Heart right ventricle (tissue), 16 donors: ENCODE measurements at regions not wholly inside any gene's neighbourhood (a gene's known extent, or its start where the extent isn't known, plus 50 kb on each side); places are given as distances from the start of the nearest gene placed in this dataset.

Experiments
- ATAC-seq, 8 donors: fragments of 200-7000 bp; cut with Tn5 transposase; one replicate each; pipeline ENCODE4 v1.9.1; 2020; ENCODE audit warnings: mild to moderate bottlenecking in 8 of 8, moderate library complexity in 8 of 8, moderate number of reproducible peaks in 1 of 8
- DNase-seq, 2 donors: peaks; one replicate each; pipeline ENCODE4 v3.0.0-alpha.2; 2020
- H3K27ac ChIP-seq, 10 donors: fragments of 200-600 bp; sonication (generic) in 2 of 10; one replicate each; pipeline versions ENCODE4 v1.5.0 to v1.8.0; 2020 to 2022; ENCODE audit warnings: mild to moderate bottlenecking in 3 of 10
- H3K27me3 ChIP-seq, 7 donors: fragments of 200-600 bp; one replicate each; pipeline ENCODE4 v1.8.0; 2021 to 2022; ENCODE audit warnings: mild to moderate bottlenecking in 2 of 7
- H3K36me3 ChIP-seq, 9 donors: fragments of 200-600 bp; sonication (generic) in 1 of 9; one replicate each; pipeline versions ENCODE4 v1.5.0 to v1.8.0; 2020 to 2022; ENCODE audit warnings: mild to moderate bottlenecking in 2 of 9
- H3K4me1 ChIP-seq, 9 donors: fragments of 200-600 bp; sonication (generic) in 1 of 9; one replicate each; pipeline versions ENCODE4 v1.5.0 to v1.8.0; 2020 to 2022; ENCODE audit warnings: mild to moderate bottlenecking in 4 of 9
- H3K4me3 ChIP-seq, 10 donors: fragments of 200-600 bp; sonication (generic) in 2 of 10; one replicate each; pipeline versions ENCODE4 v1.5.0 to v1.8.0; 2020 to 2022; ENCODE audit warnings: mild to moderate bottlenecking in 7 of 10, moderate library complexity in 2 of 10
- H3K9me3 ChIP-seq, 11 donors: fragments of 200-600 bp in 10 of 11; sonication (generic) in 2 of 11; one replicate each; pipeline versions ENCODE4 v1.5.0 to v1.8.0; 2013 to 2022; ENCODE audit warnings: mild to moderate bottlenecking in 2 of 11, control low read depth in 1 of 11, moderate library complexity in 1 of 11
- CTCF ChIP-seq, 9 donors: fragments of 200-600 bp; sonication (generic) in 2 of 9; IDR thresholded peaks; one replicate each; pipeline versions ENCODE4 v1.5.0 to v1.8.0; 2021 to 2022; ENCODE audit warnings: antibody characterized with exemption in 9 of 9, mild to moderate bottlenecking in 5 of 9, moderate library complexity in 1 of 9
- WGBS, 2 donors: extraction: QIAGEN DNeasy Blood & Tissue Kit; methylation state at CpG; one replicate each; pipeline ENCODE4 v1.1.7; 2013; ENCODE audit warnings: inconsistent platforms in 1 of 2; 5-methylcytosine and 5-hydroxymethylcytosine counted together
- intact Hi-C, 10 donors: fragments of 100-400 bp; cut with DNase I; formaldehyde crosslinking; loops; one replicate each; pipeline versions ENCODE4 v1.11.1 to v1.14.2; 2022
- donor health status: Arrhythmogenic right ventricular cardiomyopathy.
- donor health status: ischemic (EF 13 %, LVEDD 7.1; RV severe dilation, severe dysfunction).
- donor health status: healthy with polysubstance abuse.
- donor health status: DM: no; HTN: yes; CAD: no.
- donor health status: DM: no; HTN: no; CAD: no.
- donor health status: ischemic (EF 25% LVEDD 6.9; RV normal size, moderate dysfunction).
- donor health status: ischemic (EF 25% LVEDD 5.7; RV mildly dilated, moderate dysfunction).
- donor health status: healthy.
- donor health status: DM: yes; HTN: yes; CAD: no.
- donor health status: Ischemic cardiomyopathy.
- donor health status: ischemic (EF 35%, LVEDD 5.7; RV mildly dilated, moderate dysfunction).
- donor health status: nonischemic (EF 11% LVEDD 7.7; RV severe dilation, severe dysfunction).
- donor health status: DM: yes; HTN: yes; CAD: no.
- donor health status: PGD.
- donor health status: ischemic (EF 29% LVEDD 5.4; RV normal size, mild dysfunction).
- donor health status: nonischemic (EF 23%, LVEDD 6.1; RV moderate dilation, normal function).

- no peak for TF ChIP-seq CTCF (IDR thresholded peaks at IDR 0.05)
- Histone ChIP-seq H3K36me3 (no peaks in the 10 kb centered on the region), H3K27me3 (no peaks in the 10 kb centered on the region), H3K4me3 (no peak overlapping the region), H3K4me1 (peaks cover 0 to 31% (median 14%) of the 10 kb centered on the region in 9 donors), H3K27ac (peak overlapping the region in 2 of 10 donors; percentile 25 to 26), H3K9me3 (no peaks in the 10 kb centered on the region)
- WGBS, 2 donors = 38 to 56% methylated on average over 2 of the region's 2 CpGs
- intact Hi-C loops = no loop called here
- no peak for DNase-seq
- ATAC-seq = peak in 4 of 8 donors; percentile 38 to 52 (median 45)
Observed at GRCh38 chr1:58395355-58395754, 151.2 kb downstream of the OMA1 start.

- DNase-seq (no peak), ATAC-seq (no peak)
- intact Hi-C loops = no loop called here
- Histone ChIP-seq H3K4me3 (no peak overlapping the region), H3K27me3 (no peaks in the 10 kb centered on the region), H3K36me3 (no peaks in the 10 kb centered on the region), H3K4me1 (peaks cover 0 to 27% (median 14%) of the 10 kb centered on the region in 9 donors), H3K27ac (no peak overlapping the region), H3K9me3 (no peaks in the 10 kb centered on the region)
- no peak for TF ChIP-seq CTCF (IDR thresholded peaks at IDR 0.05)
- WGBS, 2 donors = 73 to 74% methylated on average over 6 of the region's 6 CpGs
Observed at GRCh38 chr1:58392083-58392482, 154.4 kb downstream of the OMA1 start.

- WGBS, 2 donors = 70 to 84% methylated on average over 3 of the region's 3 CpGs
Observed at GRCh38 chr1:58391514-58391913, 155.0 kb downstream of the OMA1 start.

GRCh38 chr1:58391056-58391455 lies 155.5 kb downstream of the OMA1 start:
- 50 to 53% methylated on average over 5 of the region's 5 CpGs for WGBS, 2 donors
- no peaks in the 10 kb centered on the region for H3K36me3 ChIP-seq
- ATAC-seq (peak; percentile 46 to 96 (median 90)), DNase-seq (peak; percentile 17 to 48)
- no peaks in the 10 kb centered on the region for H3K27me3 ChIP-seq
- no peak overlapping the region for H3K4me3 ChIP-seq
- TF ChIP-seq CTCF (IDR thresholded peaks at IDR 0.05) = no peak
- peak overlapping the region in 4 of 10 donors; percentile 34 to 49 (median 42) for H3K27ac ChIP-seq
- intact Hi-C loops = no loop called here
- no peaks in the 10 kb centered on the region for H3K9me3 ChIP-seq
- peaks cover 0 to 26% (median 12%) of the 10 kb centered on the region in 9 donors for H3K4me1 ChIP-seq

More at GRCh38 chr1:58391514-58391913, 155.0 kb downstream of the OMA1 start:
- Histone ChIP-seq H3K4me3 (no peak overlapping the region), H3K9me3 (no peaks in the 10 kb centered on the region), H3K27ac (no peak overlapping the region), H3K36me3 (no peaks in the 10 kb centered on the region), H3K4me1 (peaks cover 0 to 27% (median 14%) of the 10 kb centered on the region in 9 donors), H3K27me3 (no peaks in the 10 kb centered on the region)
- no peak for TF ChIP-seq CTCF (IDR thresholded peaks at IDR 0.05)
- ATAC-seq (no peak), DNase-seq (no peak)
- intact Hi-C loops = no loop called here
